HL-60 (cell line): ENCODE measurements at regions not wholly inside any gene's neighbourhood (a gene's known extent, or its start where the extent isn't known, plus 50 kb on each side); places are given as distances from the start of the nearest gene placed in this dataset.

Experiments
- POLR2AphosphoS5 ChIP-seq: IDR thresholded peaks from 2 replicates; pipeline ENCODE4 v1.6.1; 2012; ENCODE audit warnings: low read depth
- TF ChIP-seq, protein P1 (sequence below): IDR thresholded peaks from one replicate; pipeline ENCODE4 v1.5.1; 2011; ENCODE audit warnings: low read length, control low read depth, inconsistent platforms; ENCODE audit not compliant: insufficient read depth
- TF ChIP-seq, protein P2 (sequence below): IDR thresholded peaks from 2 replicates; pipeline ENCODE4 v1.6.1; 2012; ENCODE audit warnings: low read depth; ENCODE audit not compliant: insufficient replicate concordance

DNA sequence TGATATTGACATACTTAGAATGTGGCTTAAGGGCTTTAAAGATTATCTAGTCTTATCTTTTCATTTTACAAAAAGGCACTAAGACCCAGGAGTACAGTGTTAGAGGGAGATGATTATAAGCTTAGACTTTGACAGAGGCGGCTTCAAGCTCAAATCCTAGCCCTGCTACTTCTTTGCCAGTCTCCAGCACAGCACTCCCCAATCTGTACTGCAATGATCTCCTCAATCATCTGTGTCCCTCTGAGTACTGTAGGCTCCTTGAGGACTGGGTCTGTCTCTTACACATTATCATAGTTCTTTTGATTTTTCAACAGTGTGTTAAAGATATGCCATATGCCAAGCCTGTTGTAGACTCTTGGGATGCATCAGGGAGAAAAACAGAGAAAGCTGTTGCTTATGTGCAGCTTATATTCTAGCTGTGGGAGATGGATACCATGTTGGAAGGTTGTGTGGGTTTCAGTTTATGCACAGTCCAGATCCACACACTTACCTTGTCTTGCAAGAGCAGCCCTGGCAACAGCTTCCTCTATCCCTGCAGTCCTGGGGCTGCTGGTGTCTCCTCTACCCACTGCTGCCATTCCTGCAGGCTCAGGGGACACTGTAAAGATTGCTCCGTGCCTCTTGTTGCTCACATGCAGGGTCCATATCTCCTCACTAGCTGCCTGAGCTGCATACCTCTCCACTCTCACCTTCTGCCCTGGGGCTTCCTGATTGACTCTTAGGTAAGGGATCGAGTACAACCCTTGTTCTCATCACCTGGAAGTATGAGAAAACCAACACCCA lies 103.9 kb upstream of the TSPAN2 start:
- TF ChIP-seq, protein P1, sequence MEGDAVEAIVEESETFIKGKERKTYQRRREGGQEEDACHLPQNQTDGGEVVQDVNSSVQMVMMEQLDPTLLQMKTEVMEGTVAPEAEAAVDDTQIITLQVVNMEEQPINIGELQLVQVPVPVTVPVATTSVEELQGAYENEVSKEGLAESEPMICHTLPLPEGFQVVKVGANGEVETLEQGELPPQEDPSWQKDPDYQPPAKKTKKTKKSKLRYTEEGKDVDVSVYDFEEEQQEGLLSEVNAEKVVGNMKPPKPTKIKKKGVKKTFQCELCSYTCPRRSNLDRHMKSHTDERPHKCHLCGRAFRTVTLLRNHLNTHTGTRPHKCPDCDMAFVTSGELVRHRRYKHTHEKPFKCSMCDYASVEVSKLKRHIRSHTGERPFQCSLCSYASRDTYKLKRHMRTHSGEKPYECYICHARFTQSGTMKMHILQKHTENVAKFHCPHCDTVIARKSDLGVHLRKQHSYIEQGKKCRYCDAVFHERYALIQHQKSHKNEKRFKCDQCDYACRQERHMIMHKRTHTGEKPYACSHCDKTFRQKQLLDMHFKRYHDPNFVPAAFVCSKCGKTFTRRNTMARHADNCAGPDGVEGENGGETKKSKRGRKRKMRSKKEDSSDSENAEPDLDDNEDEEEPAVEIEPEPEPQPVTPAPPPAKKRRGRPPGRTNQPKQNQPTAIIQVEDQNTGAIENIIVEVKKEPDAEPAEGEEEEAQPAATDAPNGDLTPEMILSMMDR: no peak
- no peak for TF ChIP-seq POLR2AphosphoS5
- TF ChIP-seq, protein P2, sequence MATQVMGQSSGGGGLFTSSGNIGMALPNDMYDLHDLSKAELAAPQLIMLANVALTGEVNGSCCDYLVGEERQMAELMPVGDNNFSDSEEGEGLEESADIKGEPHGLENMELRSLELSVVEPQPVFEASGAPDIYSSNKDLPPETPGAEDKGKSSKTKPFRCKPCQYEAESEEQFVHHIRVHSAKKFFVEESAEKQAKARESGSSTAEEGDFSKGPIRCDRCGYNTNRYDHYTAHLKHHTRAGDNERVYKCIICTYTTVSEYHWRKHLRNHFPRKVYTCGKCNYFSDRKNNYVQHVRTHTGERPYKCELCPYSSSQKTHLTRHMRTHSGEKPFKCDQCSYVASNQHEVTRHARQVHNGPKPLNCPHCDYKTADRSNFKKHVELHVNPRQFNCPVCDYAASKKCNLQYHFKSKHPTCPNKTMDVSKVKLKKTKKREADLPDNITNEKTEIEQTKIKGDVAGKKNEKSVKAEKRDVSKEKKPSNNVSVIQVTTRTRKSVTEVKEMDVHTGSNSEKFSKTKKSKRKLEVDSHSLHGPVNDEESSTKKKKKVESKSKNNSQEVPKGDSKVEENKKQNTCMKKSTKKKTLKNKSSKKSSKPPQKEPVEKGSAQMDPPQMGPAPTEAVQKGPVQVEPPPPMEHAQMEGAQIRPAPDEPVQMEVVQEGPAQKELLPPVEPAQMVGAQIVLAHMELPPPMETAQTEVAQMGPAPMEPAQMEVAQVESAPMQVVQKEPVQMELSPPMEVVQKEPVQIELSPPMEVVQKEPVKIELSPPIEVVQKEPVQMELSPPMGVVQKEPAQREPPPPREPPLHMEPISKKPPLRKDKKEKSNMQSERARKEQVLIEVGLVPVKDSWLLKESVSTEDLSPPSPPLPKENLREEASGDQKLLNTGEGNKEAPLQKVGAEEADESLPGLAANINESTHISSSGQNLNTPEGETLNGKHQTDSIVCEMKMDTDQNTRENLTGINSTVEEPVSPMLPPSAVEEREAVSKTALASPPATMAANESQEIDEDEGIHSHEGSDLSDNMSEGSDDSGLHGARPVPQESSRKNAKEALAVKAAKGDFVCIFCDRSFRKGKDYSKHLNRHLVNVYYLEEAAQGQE: no peak
